Esophagus muscularis mucosa (tissue), 4 donors: ENCODE measurements at regions not wholly inside any gene's neighbourhood (a gene's known extent, or its start where the extent isn't known, plus 50 kb on each side); places are given as distances from the start of the nearest gene placed in this dataset.
A peak's percentile ranks its signal among the peaks of the same experiment; 100 is the strongest.

Experiments
- DNase-seq: peaks from one replicate; pipeline ENCODE4 v3.0.0-alpha.2; 2017; ENCODE audit errors: extremely low spot score
- H3K27ac ChIP-seq, 4 donors: fragments of 200-600 bp; sonication (generic); replicated peaks in 1 of 4; 1 replicate in 3 of 4; 2 replicates in 1 of 4; pipeline ENCODE4 v1.5.1; 2016 to 2019; ENCODE audit warnings: mild to moderate bottlenecking in 1 of 4
- H3K27me3 ChIP-seq, 4 donors: fragments of 200-600 bp; sonication (generic); one replicate each; pipeline versions ENCODE4 v1.5.1 to v1.6.0; 2016 to 2019
- H3K36me3 ChIP-seq, 4 donors: fragments of 200-600 bp; sonication (generic); one replicate each; pipeline ENCODE4 v1.5.1; 2016 to 2019
- H3K4me1 ChIP-seq, 4 donors: fragments of 200-600 bp; sonication (generic); one replicate each; pipeline ENCODE4 v1.5.1; 2016 to 2019
- H3K4me3 ChIP-seq, 4 donors: fragments of 200-600 bp; sonication (generic); 1 replicate in 2 of 4; 2 replicates in 2 of 4; pipeline ENCODE4 v1.5.1; 2016 to 2019; ENCODE audit warnings: mild to moderate bottlenecking in 4 of 4, moderate library complexity in 1 of 4
- H3K9me3 ChIP-seq, 4 donors: fragments of 200-600 bp; sonication (generic); 1 replicate in 3 of 4; 2 replicates in 1 of 4; pipeline ENCODE4 v1.5.1; 2016 to 2019
- EP300 ChIP-seq: sonication (generic); formaldehyde crosslinking; IDR thresholded peaks from one replicate; pipeline ENCODE4 v1.6.1; 2017; ENCODE audit warnings: antibody characterized with exemption
- POLR2A ChIP-seq: fragments of 450-650 bp; IDR thresholded peaks from one replicate; pipeline ENCODE4 v1.6.1; 2017; ENCODE audit warnings: antibody characterized with exemption, moderate library complexity, mild to moderate bottlenecking, low read depth
- POLR2AphosphoS5 ChIP-seq, 2 donors: sonication (generic); formaldehyde crosslinking; IDR thresholded peaks; one replicate each; pipeline ENCODE4 v1.6.1; 2017; ENCODE audit warnings: antibody characterized with exemption in 2 of 2
- WGBS: methylation state at CpG from one replicate; pipeline ENCODE4 v1.1.5; 2018; 5-methylcytosine and 5-hydroxymethylcytosine counted together
- intact Hi-C: fragments of 100-400 bp; cut with DNase I; formaldehyde crosslinking; loops from one replicate; pipeline ENCODE4 v1.15.1; 2023
- TF ChIP-seq, protein P1 (sequence below), 3 experiments: fragments of 200-600 bp in 2 of 3; fragments of 450-650 bp in 1 of 3; sonication (generic) in 2 of 3; IDR thresholded peaks; one replicate each; pipeline ENCODE4 v1.5.1; 2017 to 2019; ENCODE audit warnings: antibody characterized with exemption in 3 of 3, mild to moderate bottlenecking in 2 of 3, moderate library complexity in 1 of 3

DNA sequence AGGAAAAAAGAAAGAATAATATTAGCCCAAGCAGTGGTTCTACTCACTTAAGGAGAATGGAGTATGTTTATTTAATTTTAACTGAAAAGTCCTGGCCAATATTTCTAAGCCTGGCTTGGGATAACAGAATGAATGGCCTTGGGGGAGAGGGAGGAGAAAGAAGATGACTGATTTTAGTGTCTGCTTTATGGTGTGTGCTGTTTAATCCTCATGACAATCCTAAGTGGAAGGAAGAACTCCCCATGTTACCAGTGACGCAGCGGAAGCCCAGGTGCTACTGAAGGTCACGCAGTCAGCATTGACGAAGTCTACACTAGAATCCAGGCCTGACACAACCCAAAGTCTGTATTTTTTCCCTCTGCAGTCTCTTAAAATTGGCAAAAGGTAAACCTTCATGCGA is 50.5 kb downstream of the PALM2AKAP2 start:
- Histone ChIP-seq H3K27ac (no peak overlapping the region), H3K9me3 (peaks cover 0 to 4% (median 0%) of the 10 kb centered on the region in 4 donors), H3K27me3 (no peaks in the 10 kb centered on the region), H3K4me3 (no peak overlapping the region), H3K36me3 (no peaks in the 10 kb centered on the region), H3K4me1 (peaks cover 0 to 11% (median 7%) of the 10 kb centered on the region in 4 donors)
- no peak for TF ChIP-seq POLR2AphosphoS5 (IDR thresholded peaks at IDR 0.05)
- no peak for DNase-seq
- intact Hi-C loops = no loop called here
- WGBS = 89% methylated on average over 5 of the region's 5 CpGs

DNA sequence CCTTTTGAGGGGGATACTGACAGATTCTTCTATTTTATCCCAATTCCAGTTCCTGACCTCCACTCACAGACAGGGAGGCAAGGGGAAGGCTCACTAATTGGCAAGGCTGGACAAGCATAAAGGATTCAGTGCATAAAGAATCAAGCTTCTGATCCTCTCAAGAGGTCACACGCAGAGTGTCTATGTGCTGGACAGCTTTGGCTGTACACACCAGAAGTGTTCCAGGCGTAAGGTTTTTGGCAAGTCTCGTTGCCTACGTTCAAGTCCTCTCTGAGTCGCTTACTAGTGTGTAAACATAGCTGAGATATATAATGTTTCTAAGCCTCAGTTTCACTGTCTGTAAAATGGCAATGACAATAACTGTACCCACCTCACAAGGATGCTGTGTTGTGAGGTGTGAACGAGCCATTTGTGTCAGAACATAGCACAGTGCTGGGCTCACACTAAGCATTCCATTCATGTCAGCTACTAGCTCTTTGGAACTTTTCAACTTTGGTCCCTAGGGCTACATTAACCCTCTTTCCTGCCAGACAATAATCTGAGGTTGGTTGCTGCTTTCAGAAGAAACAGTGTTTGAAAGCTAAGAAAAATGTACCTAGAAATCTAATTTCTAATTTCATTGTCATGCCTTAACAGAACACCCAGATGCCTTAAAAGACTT is 52.1 kb downstream of the PALM2AKAP2 start:
- DNase-seq = no peak
- Histone ChIP-seq H3K4me3 (no peak overlapping the region), H3K27ac (no peak overlapping the region), H3K36me3 (no peaks in the 10 kb centered on the region), H3K9me3 (peaks cover 0 to 6% (median 0%) of the 10 kb centered on the region in 4 donors), H3K27me3 (no peaks in the 10 kb centered on the region), H3K4me1 (peaks cover 0 to 11% (median 7%) of the 10 kb centered on the region in 4 donors)
- WGBS = 48% methylated on average over 6 of the region's 6 CpGs
- intact Hi-C loops = no loop called here
- TF ChIP-seq POLR2AphosphoS5 (IDR thresholded peaks at IDR 0.05) = peak in 1 of 2 donors; percentile 58
- TF ChIP-seq POLR2A = no peak

DNA sequence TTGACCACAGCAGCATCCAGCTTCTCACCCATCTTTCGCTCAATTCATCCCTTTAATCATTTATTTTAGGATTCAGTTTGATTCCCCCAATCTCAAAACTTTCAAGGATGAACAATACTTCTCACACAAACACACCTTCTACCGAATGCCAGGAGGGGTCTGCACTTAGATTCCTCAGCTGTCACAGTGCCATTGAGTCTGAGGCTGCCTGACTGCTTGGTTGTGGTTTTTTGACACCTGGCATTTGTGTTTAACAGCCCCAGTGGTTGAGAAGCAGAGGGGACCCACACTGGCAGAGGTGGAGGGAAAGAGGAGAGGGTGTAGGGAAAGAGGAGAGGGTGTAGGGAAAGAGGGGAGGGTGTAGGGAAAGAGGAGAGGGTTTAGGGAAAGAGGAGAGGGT is 54.9 kb downstream of the PALM2AKAP2 start:
- no peaks in the 10 kb centered on the region for H3K27me3 ChIP-seq
- intact Hi-C loops = no loop called here
- no peak for DNase-seq
- no peak overlapping the region for H3K27ac ChIP-seq
- H3K9me3 ChIP-seq = peaks cover 0 to 6% (median 0%) of the 10 kb centered on the region in 4 donors
- TF ChIP-seq POLR2AphosphoS5 (IDR thresholded peaks at IDR 0.05) (no peak), EP300 (no peak), POLR2A (no peak)
- TF ChIP-seq, protein P1, sequence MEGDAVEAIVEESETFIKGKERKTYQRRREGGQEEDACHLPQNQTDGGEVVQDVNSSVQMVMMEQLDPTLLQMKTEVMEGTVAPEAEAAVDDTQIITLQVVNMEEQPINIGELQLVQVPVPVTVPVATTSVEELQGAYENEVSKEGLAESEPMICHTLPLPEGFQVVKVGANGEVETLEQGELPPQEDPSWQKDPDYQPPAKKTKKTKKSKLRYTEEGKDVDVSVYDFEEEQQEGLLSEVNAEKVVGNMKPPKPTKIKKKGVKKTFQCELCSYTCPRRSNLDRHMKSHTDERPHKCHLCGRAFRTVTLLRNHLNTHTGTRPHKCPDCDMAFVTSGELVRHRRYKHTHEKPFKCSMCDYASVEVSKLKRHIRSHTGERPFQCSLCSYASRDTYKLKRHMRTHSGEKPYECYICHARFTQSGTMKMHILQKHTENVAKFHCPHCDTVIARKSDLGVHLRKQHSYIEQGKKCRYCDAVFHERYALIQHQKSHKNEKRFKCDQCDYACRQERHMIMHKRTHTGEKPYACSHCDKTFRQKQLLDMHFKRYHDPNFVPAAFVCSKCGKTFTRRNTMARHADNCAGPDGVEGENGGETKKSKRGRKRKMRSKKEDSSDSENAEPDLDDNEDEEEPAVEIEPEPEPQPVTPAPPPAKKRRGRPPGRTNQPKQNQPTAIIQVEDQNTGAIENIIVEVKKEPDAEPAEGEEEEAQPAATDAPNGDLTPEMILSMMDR (IDR thresholded peaks at IDR 0.05) = no peak
- no peaks in the 10 kb centered on the region for H3K36me3 ChIP-seq
- peaks cover 0 to 11% (median 7%) of the 10 kb centered on the region in 4 donors for H3K4me1 ChIP-seq
- 93% methylated on average over 2 of the region's 2 CpGs for WGBS
- H3K4me3 ChIP-seq = no peak overlapping the region

DNA sequence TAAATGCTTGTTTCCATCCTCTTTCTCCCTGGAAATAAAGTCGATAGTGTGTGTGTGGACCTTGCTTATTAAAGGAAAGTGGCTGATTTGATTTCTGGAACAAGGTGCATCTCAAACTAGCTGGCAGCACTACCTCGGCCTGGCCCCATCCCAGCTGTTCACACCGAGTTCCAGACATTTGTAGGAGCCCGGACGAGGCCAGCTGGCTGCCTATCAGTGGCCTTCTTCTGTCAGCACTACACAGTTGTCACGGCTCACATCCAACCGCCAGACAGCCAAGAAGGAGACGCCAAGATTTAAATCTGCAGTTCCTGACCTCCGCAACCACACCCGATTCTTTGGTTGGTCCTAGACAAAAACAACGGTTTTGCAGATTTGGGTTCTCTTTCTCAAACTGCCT is 63.6 kb downstream of the PALM2AKAP2 start:
- intact Hi-C loops = no loop called here
- H3K4me1 ChIP-seq = peaks cover 8 to 19% (median 11%) of the 10 kb centered on the region in 4 donors
- no peaks in the 10 kb centered on the region for H3K27me3 ChIP-seq
- DNase-seq = no peak
- 37% methylated on average over 8 of the region's 11 CpGs for WGBS
- H3K36me3 ChIP-seq = no peaks in the 10 kb centered on the region
- no peak overlapping the region for H3K27ac ChIP-seq
- no peak overlapping the region for H3K4me3 ChIP-seq
- TF ChIP-seq, protein P1 (IDR thresholded peaks at IDR 0.05) = no peak
- no peak for TF ChIP-seq POLR2A
- no peak for TF ChIP-seq EP300
- TF ChIP-seq POLR2AphosphoS5 (IDR thresholded peaks at IDR 0.05) = peak in 1 of 2 donors; percentile 18
- no peaks in the 10 kb centered on the region for H3K9me3 ChIP-seq

DNA sequence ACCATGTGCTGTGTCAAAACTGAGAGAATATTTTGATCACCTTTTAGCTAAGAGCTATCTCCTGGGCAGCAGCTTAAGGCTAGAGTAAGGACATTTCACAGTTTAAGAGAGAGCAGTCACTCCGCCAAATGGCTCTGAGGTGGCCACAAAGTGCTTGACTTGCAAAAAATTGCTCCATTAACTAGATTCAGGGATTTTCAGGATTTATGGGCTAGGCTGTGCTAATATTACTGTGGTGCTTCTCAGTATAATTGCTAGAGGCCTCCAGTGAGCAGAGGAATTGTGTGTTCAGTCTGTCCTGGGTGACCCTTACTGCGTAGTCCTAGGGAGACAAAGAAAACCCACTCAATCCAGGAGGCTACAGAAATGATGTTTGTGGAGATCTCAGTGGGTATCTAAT is 65.2 kb downstream of the PALM2AKAP2 start:
- peaks cover 8 to 19% (median 11%) of the 10 kb centered on the region in 4 donors for H3K4me1 ChIP-seq
- H3K36me3 ChIP-seq = no peaks in the 10 kb centered on the region
- 100% methylated on average over 2 of the region's 2 CpGs for WGBS
- H3K27me3 ChIP-seq = no peaks in the 10 kb centered on the region
- H3K4me3 ChIP-seq = no peak overlapping the region
- DNase-seq = no peak
- intact Hi-C loops = no loop called here
- no peak overlapping the region for H3K27ac ChIP-seq
- H3K9me3 ChIP-seq = no peaks in the 10 kb centered on the region
- no peak for TF ChIP-seq POLR2A
- TF ChIP-seq, protein P1 (IDR thresholded peaks at IDR 0.05) = no peak
- no peak for TF ChIP-seq POLR2AphosphoS5 (IDR thresholded peaks at IDR 0.05)

DNA sequence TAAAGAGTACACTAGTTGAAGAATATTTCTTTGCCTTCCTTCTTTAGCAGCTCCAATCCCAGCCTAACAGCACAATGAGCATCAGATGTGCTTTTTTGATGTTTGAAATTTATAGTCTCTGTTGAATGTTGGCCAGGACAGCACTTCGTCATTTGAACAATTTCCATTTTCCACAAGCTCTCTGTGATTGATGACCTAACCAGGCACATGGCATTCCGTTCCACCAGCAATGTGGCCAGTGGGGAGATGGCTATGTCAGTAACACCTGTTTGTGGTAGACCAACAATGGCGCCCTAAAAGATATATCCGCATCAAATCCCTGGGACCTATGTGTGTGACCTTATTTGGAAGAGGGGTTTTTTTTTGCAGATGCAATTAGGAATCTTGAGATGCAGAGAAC is 66.8 kb downstream of the PALM2AKAP2 start:
- Histone ChIP-seq H3K27me3 (no peaks in the 10 kb centered on the region), H3K27ac (no peak overlapping the region), H3K4me3 (no peak overlapping the region), H3K9me3 (no peaks in the 10 kb centered on the region), H3K4me1 (peaks cover 8 to 19% (median 11%) of the 10 kb centered on the region in 4 donors), H3K36me3 (no peaks in the 10 kb centered on the region)
- 61% methylated on average over 4 of the region's 4 CpGs for WGBS
- TF ChIP-seq POLR2A = no peak
- TF ChIP-seq EP300 = no peak
- no peak for TF ChIP-seq POLR2AphosphoS5 (IDR thresholded peaks at IDR 0.05)
- TF ChIP-seq, protein P1 (IDR thresholded peaks at IDR 0.05) = no peak
- intact Hi-C loops = no loop called here
- no peak for DNase-seq
